Pancreas (tissue), 10 donors: ENCODE measurements at regions not wholly inside any gene's neighbourhood (a gene's known extent, or its start where the extent isn't known, plus 50 kb on each side); places are given as distances from the start of the nearest gene placed in this dataset.

Source experiments
- ATAC-seq, 4 donors: fragments of 200-7000 bp; cut with Tn5 transposase; one replicate each; pipeline versions ENCODE4 v1.8.0 to v1.9.1; 2020; ENCODE audit warnings: mild to moderate bottlenecking in 4 of 4, moderate library complexity in 4 of 4
- DNase-seq, 6 donors: peaks; one replicate each; pipeline ENCODE4 v3.0.0-alpha.2; 2020
- FAIRE-seq: peaks from 2 replicates; lab custom pipeline; 2012; peaks lifted over from hg19 to GRCh38; lab: Jason Lieb, UNC
- H3K27ac ChIP-seq, 4 donors: fragments of 200-600 bp; sonication (generic); 1 replicate in 3 of 4; 2 replicates in 1 of 4; pipeline versions ENCODE4 v1.5.0 to v1.8.0; 2020
- H3K27me3 ChIP-seq, 4 donors: fragments of 200-600 bp; one replicate each; pipeline ENCODE4 v1.8.0; 2021
- H3K36me3 ChIP-seq, 3 donors: fragments of 200-600 bp; sonication (generic) in 1 of 3; one replicate each; pipeline versions ENCODE4 v1.5.0 to v1.8.0; 2020 to 2021
- H3K4me1 ChIP-seq, 3 donors: fragments of 200-600 bp; one replicate each; pipeline ENCODE4 v1.8.0; 2021
- H3K4me3 ChIP-seq, 4 donors: fragments of 200-600 bp; sonication (generic) in 2 of 4; one replicate each; pipeline versions ENCODE4 v1.5.0 to v1.8.0; 2020 to 2021
- H3K9me3 ChIP-seq, 4 donors: fragments of 200-600 bp; one replicate each; pipeline ENCODE4 v1.8.0; 2021
- WGBS, 2 donors: extraction: QIAGEN DNeasy Blood & Tissue Kit; methylation state at CpG; one replicate each; pipeline ENCODE4 v1.1.7; 2013; 5-methylcytosine and 5-hydroxymethylcytosine counted together
- intact Hi-C, 3 donors: fragments of 100-400 bp; cut with DNase I; formaldehyde crosslinking; loops; one replicate each; pipeline versions ENCODE4 v1.11.1 to v1.14.2; 2022
- TF ChIP-seq, protein P1 (sequence below), 4 donors: fragments of 200-600 bp; sonication (generic) in 3 of 4; IDR thresholded peaks; one replicate each; pipeline versions ENCODE4 v1.5.0 to v1.8.0; 2021; ENCODE audit warnings: antibody characterized with exemption in 4 of 4
- donor health status: healthy with polysubstance abuse.
- donor health status: DM: no; HTN: no; CAD: no; lungs with moderate emphysema.
- donor health status: DM: no; HTN: no; CAD: no.
- donor health status: control.
- donor health status: control.
- donor health status: Bipolar disorder and iron deficiency.
- donor health status: DM: yes; HTN: yes; CAD: no.
- donor health status: DM: no; HTN: no; CAD: no.
- donor health status: DM: no; HTN: no; CAD: no.
- donor health status: DM: yes; HTN: yes; CAD: no.

DNA sequence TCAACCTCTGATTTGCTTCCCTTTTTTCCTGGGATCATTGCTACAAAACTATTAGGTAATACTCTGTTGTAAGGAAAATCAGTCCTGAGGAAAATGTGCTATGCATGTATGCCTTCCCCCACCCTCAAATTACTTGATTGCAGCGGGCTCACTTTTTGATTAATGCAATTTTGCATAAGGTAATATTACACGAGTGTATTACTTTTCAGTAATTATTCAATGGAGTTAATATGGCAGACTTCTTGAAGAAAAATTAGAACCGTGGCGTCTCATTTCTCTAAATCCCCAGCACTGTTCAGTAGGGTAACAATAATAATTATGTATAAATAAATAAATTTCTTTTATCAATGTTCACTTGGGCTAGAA is 527.6 kb upstream of the FANCL start:
- H3K27ac ChIP-seq, result no peak overlapping the region
- ATAC-seq, result no peak
- 70 to 81% methylated on average over 4 of the region's 4 CpGs for WGBS, 2 donors

DNA sequence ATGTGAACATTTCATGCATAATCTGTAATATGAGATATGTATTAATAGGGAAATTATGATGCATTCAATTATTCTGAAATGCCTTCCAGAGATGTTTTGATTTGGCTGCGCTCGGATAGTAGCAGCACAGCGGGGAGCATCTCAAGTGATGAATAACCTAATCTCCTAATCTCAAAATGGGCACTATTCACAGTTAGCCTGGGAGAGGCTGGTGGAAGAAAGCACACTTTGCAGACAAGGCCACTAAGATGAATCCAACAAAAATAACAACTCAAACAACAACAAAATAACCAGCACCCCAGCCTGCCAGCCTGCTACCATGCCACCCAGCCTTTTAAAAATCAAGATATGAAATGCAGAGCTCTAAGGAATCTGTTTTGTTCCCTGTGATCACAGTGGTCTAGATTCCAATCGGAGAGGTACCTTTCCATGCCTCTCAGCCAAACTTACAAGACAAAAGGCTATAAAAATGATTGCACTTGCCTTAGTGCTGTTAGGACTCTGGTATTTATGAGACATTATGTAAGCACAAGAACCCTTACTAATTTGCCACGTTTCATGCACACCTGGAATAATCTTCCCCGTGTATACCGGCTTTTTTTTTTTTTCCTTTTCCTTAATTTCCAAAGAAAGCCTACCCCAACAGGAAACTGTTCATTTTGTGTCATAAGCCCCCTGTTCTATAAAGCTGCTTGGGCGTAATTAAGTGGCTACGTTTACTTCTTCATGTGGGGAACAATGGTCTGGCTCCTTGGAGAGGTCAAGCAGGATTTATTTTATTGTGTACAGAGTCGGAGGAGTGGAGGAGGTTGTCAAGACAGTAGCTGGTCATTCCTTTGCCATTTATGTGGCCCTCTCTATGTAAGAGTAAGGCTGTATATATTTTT is 526.9 kb upstream of the FANCL start:
- intact Hi-C loops, result no loop called here
- FAIRE-seq, result no peak

More for the DNA sequence above, 527.6 kb upstream of the FANCL start:
- no peak for DNase-seq
- Histone ChIP-seq H3K9me3 (no peaks in the 10 kb centered on the region), H3K36me3 (no peaks in the 10 kb centered on the region), H3K4me3 (no peak overlapping the region), H3K4me1 (no peaks in the 10 kb centered on the region), H3K27me3 (no peaks in the 10 kb centered on the region)
- intact Hi-C loops, result no loop called here
- FAIRE-seq, result no peak
- TF ChIP-seq, protein P1, sequence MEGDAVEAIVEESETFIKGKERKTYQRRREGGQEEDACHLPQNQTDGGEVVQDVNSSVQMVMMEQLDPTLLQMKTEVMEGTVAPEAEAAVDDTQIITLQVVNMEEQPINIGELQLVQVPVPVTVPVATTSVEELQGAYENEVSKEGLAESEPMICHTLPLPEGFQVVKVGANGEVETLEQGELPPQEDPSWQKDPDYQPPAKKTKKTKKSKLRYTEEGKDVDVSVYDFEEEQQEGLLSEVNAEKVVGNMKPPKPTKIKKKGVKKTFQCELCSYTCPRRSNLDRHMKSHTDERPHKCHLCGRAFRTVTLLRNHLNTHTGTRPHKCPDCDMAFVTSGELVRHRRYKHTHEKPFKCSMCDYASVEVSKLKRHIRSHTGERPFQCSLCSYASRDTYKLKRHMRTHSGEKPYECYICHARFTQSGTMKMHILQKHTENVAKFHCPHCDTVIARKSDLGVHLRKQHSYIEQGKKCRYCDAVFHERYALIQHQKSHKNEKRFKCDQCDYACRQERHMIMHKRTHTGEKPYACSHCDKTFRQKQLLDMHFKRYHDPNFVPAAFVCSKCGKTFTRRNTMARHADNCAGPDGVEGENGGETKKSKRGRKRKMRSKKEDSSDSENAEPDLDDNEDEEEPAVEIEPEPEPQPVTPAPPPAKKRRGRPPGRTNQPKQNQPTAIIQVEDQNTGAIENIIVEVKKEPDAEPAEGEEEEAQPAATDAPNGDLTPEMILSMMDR (IDR thresholded peaks at IDR 0.05), result no peak

DNA sequence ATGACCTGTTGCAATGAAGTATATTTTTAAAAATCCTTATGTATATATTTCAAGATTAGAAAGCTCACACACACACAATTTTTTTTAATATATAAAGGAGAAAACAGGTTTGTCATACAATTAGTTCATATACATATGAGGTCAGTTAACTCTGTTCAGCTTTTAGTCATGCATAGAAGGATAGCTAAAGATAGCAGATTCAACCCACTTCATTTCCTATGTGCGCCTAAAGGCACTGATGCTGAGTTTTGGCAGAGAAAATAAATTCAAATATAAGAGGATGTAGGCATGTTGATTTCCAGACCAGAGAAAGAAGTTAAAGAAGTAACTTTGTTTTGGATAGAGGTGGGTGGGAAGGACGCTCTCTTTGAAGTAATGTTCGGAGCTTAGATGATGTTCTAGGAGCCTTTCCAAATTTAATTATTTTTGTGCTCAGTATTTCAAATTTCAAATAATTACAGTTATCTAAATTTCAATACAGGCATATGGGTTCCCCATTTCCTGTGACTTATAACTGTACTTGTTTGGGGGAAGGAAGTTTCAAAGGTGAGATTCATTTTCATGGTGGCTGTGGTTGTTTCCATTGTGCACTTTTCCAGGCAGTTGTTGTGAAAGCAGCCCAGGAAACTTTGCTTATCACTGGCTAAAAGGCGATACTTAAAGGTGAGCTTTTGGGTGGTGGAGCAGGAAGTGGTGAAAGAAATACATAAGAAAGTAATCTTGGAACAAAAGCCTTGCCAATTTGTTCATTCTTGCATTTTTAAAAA is 523.4 kb upstream of the FANCL start:
- DNase-seq (no peak), FAIRE-seq (no peak), ATAC-seq (no peak)
- WGBS, 2 donors, result 76 to 80% methylated on average over 4 of the region's 4 CpGs
- no peaks in the 10 kb centered on the region for H3K9me3 ChIP-seq
- no peak overlapping the region for H3K27ac ChIP-seq
- H3K36me3 ChIP-seq, result no peaks in the 10 kb centered on the region
- H3K4me3 ChIP-seq, result no peak overlapping the region
- intact Hi-C loops, result no loop called here
- H3K27me3 ChIP-seq, result no peaks in the 10 kb centered on the region
- TF ChIP-seq, protein P1 (IDR thresholded peaks at IDR 0.05), result no peak
- no peaks in the 10 kb centered on the region for H3K4me1 ChIP-seq

More for the DNA sequence above, 526.9 kb upstream of the FANCL start:
- Histone ChIP-seq H3K27ac (no peak overlapping the region), H3K27me3 (no peaks in the 10 kb centered on the region), H3K4me3 (no peak overlapping the region), H3K36me3 (no peaks in the 10 kb centered on the region), H3K9me3 (no peaks in the 10 kb centered on the region), H3K4me1 (no peaks in the 10 kb centered on the region)
- ATAC-seq (no peak), DNase-seq (no peak)
- WGBS, 2 donors, result 74 to 80% methylated on average over 10 of the region's 10 CpGs
- TF ChIP-seq, protein P1 (IDR thresholded peaks at IDR 0.05), result no peak

DNA sequence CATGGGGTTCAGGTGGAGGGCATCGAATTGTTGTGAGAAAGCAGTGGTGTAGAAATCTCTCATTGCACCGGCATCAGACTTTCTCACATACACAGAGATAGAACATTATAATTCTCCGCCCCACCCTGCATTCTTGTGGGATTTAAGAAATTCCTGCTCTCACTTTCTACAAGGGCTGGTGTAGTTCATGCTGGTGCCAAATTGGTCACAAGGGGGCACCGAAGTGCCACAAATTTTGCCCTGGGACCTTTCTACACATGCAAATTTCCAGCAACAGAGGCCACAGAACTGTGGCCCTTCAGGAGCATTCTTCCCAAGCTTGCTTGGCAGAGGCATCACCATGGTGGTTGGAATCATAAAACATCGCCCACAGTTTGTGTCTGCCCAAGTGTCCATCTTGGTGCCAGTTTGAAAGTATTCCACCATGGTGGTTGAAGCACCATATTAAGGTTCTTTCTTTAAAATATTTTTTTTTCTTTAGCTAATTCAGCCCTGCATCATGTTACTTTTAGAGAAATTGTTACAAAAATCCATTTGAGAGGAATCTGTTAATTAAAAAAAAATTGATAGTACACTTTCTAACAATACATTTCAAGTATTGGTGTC is 521.2 kb upstream of the FANCL start:
- TF ChIP-seq, protein P1 (IDR thresholded peaks at IDR 0.05), result peak; percentile 10 to 52 (median 30)
- no peaks in the 10 kb centered on the region for H3K4me1 ChIP-seq
- H3K27ac ChIP-seq, result no peak overlapping the region
- no peaks in the 10 kb centered on the region for H3K27me3 ChIP-seq
- intact Hi-C loops, result no loop called here
- DNase-seq (peak in 5 of 6 donors; percentile 6 to 66 (median 26)), FAIRE-seq (no peak), ATAC-seq (peak; percentile 77 to 90 (median 86))
- WGBS, 2 donors, result 24 to 36% methylated on average over 5 of the region's 5 CpGs
- no peak overlapping the region for H3K4me3 ChIP-seq
- no peaks in the 10 kb centered on the region for H3K9me3 ChIP-seq
- no peaks in the 10 kb centered on the region for H3K36me3 ChIP-seq
